GM19438 (cell line): ENCODE measurements at regions not wholly inside any gene's neighbourhood (a gene's known extent, or its start where the extent isn't known, plus 50 kb on each side); places are given as distances from the start of the nearest gene placed in this dataset.
"Not testable (repeated sequence)": the region's sequence is repeated elsewhere in the genome, so short reads cannot be mapped to it uniquely, and the experiment has no call there.

Experiments used
- ATAC-seq: cut with Tn5 transposase; IDR thresholded peaks from one replicate; pipeline ENCODE4 v1.9.1; 2021; ENCODE audit warnings: low read depth; ENCODE audit not compliant: unreplicated experiment

DNA sequence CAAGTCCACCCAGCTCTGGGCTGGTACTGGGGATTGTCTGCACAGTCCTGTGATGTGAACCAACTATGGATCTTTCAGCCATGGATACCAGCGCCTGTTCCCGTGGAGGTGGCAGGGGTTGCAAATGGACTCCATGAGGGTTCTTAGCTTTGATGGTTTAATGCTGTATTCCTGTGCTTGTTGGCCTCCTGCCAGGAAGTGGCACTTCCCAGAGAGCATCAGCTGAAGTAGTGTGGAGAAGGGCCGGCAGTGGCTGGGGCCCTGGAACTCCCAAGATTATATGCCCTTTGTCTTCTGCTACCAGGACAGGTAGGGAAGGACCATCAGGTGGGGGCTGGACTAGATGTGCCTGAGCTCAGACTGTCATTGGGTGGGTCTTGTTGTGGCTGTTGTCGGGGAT is 1104.8 kb upstream of the COX7C start:
- ATAC-seq: no peak

DNA sequence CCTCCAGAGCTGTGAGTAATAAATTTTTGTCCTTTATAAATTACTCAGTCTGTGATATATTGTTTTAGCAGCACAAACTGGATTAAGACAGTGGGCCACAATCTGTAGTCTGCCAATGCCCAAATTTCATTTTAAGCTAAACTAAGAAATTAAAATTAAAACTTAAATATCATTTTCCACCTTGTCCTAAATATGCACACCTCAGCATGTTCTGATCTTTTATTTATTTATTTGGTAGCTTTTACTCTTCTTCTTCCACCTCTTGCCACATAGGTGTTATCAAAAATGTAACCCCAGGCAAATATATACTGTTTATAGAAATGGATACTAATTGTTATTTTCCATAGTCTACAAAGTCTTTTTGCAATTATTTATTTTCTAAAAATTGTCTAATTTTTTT is 1102.2 kb upstream of the COX7C start:
- no peak for ATAC-seq

DNA sequence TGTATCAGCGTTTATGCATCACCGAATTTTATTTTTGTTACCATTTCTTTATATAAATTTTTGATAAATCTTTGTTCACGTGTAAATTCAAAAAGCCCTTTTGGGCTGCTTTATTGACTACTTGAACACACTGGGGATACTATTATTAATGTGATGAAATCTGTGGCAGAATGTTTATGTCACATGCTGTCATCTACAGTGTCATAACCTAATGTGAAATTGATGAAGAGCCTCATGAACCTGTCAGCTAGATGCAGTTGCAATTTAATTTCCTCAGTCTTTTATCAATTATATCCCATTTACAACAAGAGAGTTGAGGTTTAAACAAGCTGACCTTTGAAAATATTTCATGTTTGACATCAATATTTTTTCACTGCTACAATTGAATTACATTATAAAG is 1100.4 kb upstream of the COX7C start:
- no peak for ATAC-seq

DNA sequence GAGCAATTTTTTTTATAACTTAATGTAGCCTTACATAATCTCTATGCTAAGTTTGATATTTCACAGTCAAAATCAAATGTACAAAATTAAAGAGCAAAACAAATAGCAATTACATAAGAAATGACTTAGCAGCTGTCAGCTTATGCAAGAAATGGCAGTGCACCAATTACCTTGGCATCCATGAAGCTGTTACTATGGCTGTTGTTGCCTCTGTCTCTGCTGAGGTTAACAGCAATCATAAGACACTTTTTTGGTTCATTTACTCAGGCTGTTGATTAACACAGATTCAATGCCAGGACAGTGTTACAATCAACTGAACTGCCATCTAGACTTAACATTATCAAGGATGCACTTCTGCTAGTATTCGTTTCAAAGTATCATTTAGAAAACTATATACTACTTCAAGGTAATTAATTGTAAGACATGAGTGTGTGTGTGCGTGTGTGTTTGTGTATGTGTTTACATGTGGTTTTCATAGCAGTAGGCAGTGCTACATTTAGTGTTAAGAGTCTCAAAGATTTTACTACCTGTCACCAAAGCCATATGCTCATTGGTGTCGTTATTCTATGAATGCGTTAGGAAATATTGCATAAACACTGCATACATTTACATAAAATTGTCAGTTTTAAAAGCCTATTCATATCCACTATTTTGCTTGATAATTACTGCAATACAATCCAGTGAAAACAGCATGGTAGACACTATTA is 1084.2 kb upstream of the COX7C start:
- no peak for ATAC-seq

DNA sequence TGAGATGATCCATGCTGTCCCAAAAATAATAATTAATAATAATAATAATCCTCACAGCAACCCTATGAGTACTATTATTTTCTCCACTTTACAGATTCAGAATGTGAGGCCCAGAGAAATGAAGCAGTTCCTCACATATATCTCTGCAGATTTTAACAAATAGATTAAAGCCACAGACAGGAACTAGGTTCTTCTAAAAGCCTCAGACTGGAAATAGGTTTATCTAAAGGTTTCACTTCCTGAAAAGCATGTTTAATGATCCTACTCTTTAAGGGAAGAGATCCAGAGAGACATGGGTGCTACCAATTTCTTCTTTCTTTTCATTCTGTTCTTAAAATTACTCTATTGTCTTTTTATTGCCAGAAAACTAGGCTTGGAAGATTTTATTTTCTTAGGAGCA is 1079.4 kb upstream of the COX7C start:
- no peak for ATAC-seq

DNA sequence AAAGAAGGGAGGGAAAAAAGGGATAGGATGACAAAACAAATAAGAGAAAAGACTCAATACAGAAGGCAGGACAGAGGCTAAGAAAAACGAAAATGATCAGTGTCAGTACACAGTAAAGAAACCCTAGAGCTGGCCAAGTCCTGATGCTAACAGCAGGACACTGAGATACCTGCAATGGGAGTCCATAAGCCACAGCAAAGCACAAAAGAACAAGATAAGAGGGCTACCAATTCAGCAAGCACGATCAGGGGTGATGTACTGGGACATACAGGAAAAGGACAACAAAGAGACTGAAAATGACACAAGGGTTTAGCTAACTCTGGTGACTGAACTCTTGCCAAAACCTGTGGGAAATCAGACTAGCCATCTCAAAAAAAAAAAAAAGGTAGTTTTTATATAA is 1072.6 kb upstream of the COX7C start:
- no peak for ATAC-seq

DNA sequence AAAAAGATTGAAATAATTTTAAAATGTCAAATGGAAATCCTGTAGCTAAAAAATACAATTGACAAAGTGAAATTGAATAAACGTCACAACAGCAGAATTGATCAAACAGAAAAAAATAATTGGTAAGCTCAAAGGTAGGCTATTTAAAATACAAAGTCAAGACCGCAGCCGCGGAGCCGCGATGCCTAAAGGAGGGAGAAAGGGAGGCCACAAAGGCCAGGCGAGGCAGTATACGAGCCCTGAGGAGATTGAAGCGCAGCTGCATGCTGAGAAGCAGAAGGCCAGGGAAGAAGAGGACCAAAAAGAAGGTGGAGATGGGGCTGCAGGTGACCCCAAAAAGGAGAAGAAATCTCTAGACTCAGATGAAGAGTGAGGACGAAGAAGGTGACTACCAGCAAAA is 1068.5 kb upstream of the COX7C start:
- no peak for ATAC-seq

DNA sequence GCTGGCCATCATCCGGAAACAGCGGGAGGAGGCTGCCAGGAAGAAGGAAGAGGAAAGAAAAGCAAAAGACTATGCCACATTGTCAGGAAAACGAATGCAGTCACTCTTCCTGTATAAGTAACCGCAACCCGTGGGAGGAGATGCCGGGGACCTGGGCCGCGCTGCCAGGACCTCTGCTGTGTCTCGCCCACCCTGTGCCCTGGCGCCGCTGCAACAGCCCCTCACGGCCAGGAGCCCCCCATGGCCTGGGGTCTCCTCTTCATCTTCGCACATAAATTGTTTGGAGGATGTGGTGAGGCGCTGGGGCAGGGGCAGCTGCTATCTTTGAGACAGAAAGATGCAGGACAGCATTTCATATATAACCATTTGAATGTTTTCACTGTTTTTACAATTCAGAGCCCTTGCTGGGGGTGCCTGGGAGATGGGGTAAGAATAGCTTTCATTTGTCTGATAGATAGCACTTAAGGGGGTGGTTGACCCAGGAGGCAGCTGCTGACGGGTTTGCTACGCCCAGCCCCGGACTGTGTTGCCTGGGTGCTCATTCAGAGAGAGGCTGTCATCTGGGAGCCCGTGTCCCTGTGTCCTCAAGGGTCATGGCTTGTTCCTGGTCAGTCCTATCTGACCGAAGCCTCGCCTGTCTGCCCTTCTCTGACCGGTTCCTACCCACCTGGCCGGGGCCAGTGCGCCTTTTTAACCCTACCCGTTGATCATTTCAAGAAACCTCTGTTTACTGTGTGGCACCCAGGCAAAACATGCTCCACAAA is 1067.7 kb upstream of the COX7C start:
- no peak for ATAC-seq

DNA sequence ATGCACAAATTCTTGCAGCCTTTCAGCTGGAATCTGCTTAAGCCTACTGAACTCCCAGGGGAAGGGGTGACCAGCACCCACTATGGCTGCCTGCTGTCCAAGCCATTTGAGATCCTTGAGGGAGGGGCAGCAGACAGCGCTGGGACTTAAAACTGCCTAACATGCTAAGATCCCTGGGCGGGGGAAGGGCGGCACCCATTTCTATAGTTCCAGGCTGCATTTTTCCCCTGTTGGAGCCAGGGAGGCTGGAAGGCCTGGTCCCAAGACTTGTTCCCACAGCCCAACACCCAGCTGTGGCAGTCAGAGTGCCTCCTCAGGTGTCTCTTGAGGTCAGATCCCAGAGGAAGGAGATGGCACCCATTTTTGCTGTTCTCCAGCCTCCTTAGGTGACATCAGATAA is 1061.3 kb upstream of the COX7C start:
- ATAC-seq: no peak

DNA sequence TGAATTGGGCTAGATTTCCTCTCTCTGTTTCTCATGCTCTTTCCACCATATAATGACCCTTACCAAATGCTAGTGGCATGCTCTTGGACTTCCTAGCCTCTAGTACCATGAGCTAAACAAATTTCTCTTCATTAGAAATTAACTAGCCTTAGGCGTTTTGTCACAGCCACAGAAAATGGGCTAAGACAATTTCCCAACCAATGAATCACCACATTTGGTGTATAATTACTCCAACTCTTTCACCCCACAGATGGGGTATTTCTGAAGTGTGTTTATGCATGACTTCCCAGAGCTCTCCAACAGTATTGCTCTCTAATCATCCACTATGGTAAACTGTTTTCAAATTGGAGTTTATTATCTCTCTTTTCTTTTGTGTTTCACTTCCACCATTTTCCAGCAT is 1041.1 kb upstream of the COX7C start:
- ATAC-seq: no peak

DNA sequence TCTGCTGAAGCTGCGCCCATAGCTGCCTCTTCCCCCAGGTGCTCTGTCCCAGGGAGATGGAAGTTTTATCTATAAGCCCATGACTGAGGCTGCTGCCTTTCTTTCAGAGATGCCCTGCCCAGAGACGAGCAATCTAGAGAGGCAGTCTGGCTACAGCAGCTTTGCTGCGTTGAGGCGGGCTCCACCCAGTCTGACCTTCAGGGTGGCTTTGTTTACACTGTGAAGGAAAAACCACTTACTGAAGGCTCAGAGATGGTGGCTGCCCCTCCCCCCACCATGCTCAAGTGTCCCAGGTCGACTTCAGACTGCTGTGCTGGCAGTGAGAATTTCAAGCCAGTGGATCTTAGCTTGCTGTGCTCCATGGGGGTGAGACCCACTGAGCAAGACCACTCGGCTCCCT is 1029.9 kb upstream of the COX7C start:
- not testable (repeated sequence) for ATAC-seq

DNA sequence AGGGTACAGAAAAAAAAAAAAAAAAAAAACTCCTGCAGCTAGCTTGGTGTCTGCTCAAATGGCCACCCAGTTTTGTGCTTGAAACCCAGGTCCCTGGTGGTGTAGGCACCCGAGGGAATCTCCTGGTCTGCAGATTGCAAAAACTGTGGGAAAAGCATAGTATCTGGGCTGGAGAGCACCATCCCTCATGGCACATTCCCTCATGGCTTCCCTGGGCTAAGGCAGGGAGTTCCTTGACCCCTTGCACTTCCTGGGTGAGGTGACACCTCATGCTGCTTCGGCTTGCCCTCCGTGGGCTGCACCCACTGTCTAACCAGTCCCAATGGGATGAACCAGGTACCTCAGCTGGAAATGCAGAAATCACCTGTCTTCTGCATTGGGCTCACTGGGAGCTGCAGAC is 1029.5 kb upstream of the COX7C start:
- not testable (repeated sequence) for ATAC-seq

DNA sequence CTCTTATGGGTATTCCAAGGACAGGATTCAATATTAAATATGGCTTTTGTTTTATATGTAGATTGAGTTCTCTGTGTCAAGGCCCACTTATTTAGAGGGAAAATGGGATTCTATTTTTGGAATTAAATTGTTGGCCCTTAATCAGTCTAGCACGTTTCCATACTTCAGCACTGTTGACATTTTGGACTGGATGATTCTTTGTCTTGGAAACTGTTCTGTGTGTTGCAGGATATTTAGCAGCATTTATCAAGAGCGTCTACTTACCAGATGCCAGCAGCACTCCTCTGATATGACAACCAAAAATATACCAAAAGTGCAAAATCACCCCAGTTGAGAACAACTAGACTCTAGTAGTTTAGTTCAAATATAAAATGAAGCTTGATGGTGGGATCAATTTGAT is 1027.0 kb upstream of the COX7C start:
- ATAC-seq: no peak

DNA sequence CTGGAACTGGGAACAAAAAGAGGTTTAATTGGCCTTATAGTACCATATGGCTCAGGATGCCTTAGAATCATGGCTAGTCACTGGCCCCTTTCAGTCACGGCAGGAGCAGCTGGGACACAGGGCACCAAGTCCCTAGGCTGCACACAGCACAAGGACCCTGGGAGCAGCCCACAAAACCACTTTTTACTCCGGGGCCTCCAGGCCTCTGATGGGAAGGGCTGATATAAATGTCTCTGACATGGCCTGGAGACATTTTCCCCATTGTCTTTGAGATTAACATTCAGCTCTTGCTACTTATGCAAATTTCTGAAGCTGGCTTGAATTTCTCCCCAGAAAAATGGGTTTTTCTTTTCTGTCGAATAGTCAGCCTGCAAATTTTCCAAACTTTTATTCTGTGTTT is 1026.4 kb upstream of the COX7C start:
- no peak for ATAC-seq

DNA sequence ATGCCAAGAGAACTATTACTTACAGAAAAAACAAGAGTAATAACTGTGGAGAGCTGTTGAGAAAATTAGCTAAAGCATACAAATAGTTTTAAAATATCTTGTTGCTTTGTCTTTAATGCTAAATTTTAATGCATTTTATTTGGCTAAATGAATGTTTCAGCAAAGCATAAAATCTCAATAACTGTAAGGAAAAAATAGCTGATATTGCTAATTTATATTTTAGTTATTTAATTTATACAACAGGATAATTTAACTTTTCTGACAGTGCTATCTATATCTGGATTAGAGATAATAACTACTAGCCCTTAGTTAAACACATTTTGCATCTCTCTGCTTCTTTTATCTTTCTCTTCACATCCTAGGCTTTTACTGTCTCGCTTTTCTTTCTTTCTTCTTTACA is 1014.9 kb upstream of the COX7C start:
- no peak for ATAC-seq

DNA sequence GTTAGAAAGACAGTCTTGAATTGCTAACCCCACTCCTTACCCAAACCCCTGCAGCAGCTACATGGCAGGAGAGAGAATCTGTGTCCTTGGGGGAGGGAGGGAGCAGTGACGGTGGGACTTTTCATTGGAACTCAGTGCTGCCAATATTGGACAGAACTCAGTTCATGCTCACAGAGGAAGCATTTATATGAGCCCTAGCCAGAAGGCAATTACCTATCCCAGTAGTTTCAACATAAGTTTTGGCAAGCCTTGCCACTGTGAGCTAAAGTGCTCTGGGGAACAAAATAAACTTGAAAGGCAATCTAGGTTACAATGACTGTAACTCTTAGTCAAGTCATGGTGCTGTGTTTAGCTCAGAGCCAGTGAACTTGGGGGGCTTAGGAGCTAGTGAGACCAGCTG is 1013.4 kb upstream of the COX7C start:
- no peak for ATAC-seq

DNA sequence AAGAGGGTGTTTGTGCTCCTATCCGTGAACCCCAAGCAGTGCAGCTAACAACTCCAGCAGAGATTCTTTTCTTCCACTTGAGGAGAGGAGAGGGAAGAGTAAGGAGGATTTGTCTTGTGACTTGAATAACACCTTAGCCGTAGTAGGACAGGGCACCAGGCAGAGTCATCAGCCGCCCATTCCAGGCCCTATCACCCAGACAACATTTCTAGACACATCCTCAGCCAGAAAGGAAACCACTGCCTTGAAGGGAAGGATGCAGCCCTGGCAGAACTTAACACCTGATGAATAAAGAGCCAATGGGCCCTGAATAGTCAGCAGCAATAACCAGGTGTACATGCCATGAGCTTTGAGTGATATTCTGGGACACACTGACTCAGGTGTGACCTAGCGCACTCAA is 1013.0 kb upstream of the COX7C start:
- no peak for ATAC-seq

DNA sequence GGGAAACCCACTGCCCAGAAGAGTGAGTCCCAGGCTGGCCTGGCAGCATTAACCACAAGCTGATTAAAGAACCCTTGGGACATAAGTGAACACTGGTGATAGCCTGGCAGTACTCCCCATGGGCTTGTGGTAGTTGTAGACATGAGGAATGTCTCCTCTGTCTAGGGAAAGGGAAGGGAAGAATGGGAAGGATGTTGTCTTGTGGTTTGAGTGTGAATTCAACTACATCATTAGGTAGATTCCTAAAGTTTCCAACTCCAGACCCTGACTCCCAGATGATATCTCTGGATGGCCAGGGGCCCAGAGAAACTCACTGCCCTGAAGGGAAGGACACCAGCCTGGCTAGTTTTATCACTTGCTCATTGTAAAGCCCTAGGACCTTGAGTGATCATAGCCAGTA is 1012.4 kb upstream of the COX7C start:
- no peak for ATAC-seq

DNA sequence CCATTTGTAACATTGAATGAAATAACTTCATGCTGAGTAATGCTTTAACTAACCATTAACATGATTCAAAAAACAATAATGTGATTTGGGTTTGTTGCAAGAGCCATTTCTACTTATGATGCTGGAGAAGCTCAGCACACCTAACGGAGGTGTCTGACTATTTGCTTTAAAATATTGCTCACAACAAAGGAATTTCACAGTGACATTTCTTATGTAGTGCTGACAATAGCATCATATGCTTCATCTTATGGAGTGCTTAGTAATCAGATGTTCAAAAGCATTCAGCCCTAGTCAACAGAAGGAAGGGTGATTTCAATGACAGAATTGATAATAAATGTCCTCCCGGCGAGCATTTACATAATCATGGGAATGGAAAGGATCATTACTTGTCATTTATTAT is 1003.3 kb upstream of the COX7C start:
- no peak for ATAC-seq

DNA sequence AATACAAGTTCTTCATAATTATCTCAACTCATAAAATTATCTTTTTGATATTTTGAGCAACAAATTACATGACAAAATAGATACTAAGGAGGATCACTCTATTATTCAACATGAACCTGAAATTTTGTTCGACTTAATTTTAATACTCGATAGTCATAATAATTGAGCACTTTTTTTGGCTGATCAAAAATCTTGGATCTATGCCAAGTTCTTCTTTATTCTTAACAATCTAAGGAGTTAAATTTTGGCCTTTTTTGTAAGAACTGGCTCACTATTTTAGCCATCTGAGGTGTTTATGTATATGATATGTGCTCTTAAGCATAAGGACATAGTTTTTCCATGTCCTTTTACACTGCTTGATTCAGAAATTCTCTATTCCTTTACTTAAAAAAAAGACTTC is 996.1 kb upstream of the COX7C start:
- ATAC-seq: no peak

DNA sequence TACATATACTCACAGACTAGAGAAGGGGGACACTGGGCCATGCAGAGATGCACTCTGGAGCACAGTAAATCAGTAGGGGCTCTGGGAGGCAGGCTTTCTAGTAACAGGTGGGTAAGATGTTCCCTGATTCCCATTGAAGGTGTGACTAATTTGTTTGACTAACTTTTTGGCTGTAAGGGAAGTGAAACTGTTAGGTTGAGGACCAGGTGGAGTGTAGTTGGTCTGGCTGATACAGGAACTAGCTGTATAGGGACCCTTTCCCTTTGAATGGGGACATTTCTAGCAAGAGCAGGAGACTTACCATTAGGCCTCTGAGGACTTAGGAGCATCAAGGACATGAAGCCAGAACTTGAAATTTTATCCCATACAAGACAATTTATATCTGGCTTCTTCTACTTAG is 989.6 kb upstream of the COX7C start:
- ATAC-seq: no peak

DNA sequence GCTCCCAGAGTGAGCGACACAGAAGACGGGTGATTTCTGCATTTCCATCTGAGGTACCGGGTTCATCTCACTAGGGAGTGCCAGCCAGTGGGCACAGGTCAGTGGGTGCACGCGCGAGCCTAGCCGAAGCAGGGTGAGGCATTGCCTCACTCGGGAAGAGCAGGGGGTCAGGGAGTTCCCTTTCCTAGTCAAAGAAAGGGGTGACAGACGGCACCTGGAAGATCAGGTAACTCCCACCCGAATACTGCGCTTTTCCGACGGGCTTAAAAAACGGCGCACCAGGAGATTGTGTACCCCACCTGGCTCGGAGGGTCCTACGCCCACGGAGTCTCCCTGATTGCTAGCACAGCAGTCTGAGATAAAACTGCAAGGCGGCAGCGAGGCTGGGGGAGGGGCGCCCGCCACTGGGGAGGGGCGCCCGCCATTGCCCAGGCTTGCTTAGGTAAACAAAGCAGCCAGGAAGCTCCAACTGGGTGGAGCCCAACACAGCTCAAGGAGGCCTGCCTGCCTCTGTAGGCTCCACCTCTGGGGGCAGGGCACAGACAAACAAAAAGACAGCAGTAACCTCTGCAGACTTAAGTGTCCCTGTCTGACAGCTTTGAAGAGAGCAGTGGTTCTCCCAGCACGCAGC is 979.1 kb upstream of the COX7C start:
- not testable (repeated sequence) for ATAC-seq
